Transverse colon (tissue), 3 donors: ENCODE measurements at regions not wholly inside any gene's neighbourhood (a gene's known extent, or its start where the extent isn't known, plus 50 kb on each side); places are given as distances from the start of the nearest gene placed in this dataset.

Experiments
- POLR2A ChIP-seq: fragments of 450-650 bp; IDR thresholded peaks from one replicate; pipeline ENCODE4 v1.6.1; 2016; ENCODE audit warnings: antibody characterized with exemption, mild to moderate bottlenecking, moderate library complexity
- TF ChIP-seq, protein P1 (sequence below), 5 experiments: fragments of 200-600 bp in 3 of 5; fragments of 450-650 bp in 2 of 5; sonication (generic) in 3 of 5; IDR thresholded peaks; 1 replicate in 2 of 5; 2 replicates in 3 of 5; pipeline ENCODE4 v1.5.1; 2016 to 2017; ENCODE audit warnings: antibody characterized with exemption in 5 of 5, inconsistent platforms in 3 of 5, mild to moderate bottlenecking in 2 of 5, moderate library complexity in 1 of 5

DNA sequence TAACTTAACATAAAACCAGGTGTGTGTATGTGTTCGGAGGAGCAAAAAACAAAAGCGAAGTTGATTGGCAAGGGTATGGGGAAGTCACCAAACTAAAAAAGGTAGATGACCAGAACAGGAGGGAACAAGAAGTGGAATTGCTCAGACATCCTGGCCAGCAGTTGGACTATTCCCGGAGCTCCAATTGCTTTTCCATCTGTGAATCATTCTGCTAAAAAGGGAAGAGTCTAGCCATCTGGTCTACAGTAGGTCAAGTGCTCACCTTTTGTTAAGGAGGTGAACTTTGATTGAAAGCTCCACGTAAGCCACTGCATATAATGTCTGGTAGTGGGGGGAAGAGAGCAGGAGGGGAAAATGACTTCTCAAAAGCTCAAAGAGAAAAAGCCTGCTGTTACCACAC is 50.0 kb upstream of the BET1 start:
- TF ChIP-seq, protein P1, sequence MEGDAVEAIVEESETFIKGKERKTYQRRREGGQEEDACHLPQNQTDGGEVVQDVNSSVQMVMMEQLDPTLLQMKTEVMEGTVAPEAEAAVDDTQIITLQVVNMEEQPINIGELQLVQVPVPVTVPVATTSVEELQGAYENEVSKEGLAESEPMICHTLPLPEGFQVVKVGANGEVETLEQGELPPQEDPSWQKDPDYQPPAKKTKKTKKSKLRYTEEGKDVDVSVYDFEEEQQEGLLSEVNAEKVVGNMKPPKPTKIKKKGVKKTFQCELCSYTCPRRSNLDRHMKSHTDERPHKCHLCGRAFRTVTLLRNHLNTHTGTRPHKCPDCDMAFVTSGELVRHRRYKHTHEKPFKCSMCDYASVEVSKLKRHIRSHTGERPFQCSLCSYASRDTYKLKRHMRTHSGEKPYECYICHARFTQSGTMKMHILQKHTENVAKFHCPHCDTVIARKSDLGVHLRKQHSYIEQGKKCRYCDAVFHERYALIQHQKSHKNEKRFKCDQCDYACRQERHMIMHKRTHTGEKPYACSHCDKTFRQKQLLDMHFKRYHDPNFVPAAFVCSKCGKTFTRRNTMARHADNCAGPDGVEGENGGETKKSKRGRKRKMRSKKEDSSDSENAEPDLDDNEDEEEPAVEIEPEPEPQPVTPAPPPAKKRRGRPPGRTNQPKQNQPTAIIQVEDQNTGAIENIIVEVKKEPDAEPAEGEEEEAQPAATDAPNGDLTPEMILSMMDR (IDR thresholded peaks at IDR 0.05) = no peak
- no peak for TF ChIP-seq POLR2A
